ENCODE measurements at regions not wholly inside any gene's neighbourhood (a gene's known extent, or its start where the extent isn't known, plus 50 kb on each side); places are given as distances from the start of the nearest gene placed in this dataset.

GRCh38 chrX:8907688-8908087 lies 106.5 kb upstream of the FAM9A start:
- ATAC-seq, result no peak

More at GRCh38 chrX:8907688-8908087, 106.5 kb upstream of the FAM9A start:
- no peak overlapping the region for H3K4me2 ChIP-seq
- no peak overlapping the region for H3K27ac ChIP-seq (ENCODE audit: low read depth)
- no peaks in the 10 kb centered on the region for H3K36me3 Mint-ChIP-seq (ENCODE audit: low read depth)
- peaks cover 9% of the 10 kb centered on the region; the same call in 2 of the 3 replicates for H3K4me1 Mint-ChIP-seq
- no peak for TF ChIP-seq JUNB (IDR thresholded peaks at IDR 0.05; ENCODE audit: unreplicated experiment)
- TF ChIP-seq CREB1 (CRISPR knock-in tag; IDR thresholded peaks at IDR 0.05; ENCODE audit: low read depth), result no peak
- no peak for TF ChIP-seq ZNF114 (CRISPR knock-in tag; IDR thresholded peaks at IDR 0.05)
- TF ChIP-seq ZNF331 (CRISPR knock-in tag; IDR thresholded peaks at IDR 0.05; ENCODE audit: low read depth), result no peak
- TF ChIP-seq STAT1 (IDR thresholded peaks at IDR 0.05; ENCODE audit: unreplicated experiment), result no peak
- TF ChIP-seq, protein P1, sequence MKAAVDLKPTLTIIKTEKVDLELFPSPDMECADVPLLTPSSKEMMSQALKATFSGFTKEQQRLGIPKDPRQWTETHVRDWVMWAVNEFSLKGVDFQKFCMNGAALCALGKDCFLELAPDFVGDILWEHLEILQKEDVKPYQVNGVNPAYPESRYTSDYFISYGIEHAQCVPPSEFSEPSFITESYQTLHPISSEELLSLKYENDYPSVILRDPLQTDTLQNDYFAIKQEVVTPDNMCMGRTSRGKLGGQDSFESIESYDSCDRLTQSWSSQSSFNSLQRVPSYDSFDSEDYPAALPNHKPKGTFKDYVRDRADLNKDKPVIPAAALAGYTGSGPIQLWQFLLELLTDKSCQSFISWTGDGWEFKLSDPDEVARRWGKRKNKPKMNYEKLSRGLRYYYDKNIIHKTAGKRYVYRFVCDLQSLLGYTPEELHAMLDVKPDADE (IDR thresholded peaks at IDR 0.05), result no peak
- TF ChIP-seq, protein P2, sequence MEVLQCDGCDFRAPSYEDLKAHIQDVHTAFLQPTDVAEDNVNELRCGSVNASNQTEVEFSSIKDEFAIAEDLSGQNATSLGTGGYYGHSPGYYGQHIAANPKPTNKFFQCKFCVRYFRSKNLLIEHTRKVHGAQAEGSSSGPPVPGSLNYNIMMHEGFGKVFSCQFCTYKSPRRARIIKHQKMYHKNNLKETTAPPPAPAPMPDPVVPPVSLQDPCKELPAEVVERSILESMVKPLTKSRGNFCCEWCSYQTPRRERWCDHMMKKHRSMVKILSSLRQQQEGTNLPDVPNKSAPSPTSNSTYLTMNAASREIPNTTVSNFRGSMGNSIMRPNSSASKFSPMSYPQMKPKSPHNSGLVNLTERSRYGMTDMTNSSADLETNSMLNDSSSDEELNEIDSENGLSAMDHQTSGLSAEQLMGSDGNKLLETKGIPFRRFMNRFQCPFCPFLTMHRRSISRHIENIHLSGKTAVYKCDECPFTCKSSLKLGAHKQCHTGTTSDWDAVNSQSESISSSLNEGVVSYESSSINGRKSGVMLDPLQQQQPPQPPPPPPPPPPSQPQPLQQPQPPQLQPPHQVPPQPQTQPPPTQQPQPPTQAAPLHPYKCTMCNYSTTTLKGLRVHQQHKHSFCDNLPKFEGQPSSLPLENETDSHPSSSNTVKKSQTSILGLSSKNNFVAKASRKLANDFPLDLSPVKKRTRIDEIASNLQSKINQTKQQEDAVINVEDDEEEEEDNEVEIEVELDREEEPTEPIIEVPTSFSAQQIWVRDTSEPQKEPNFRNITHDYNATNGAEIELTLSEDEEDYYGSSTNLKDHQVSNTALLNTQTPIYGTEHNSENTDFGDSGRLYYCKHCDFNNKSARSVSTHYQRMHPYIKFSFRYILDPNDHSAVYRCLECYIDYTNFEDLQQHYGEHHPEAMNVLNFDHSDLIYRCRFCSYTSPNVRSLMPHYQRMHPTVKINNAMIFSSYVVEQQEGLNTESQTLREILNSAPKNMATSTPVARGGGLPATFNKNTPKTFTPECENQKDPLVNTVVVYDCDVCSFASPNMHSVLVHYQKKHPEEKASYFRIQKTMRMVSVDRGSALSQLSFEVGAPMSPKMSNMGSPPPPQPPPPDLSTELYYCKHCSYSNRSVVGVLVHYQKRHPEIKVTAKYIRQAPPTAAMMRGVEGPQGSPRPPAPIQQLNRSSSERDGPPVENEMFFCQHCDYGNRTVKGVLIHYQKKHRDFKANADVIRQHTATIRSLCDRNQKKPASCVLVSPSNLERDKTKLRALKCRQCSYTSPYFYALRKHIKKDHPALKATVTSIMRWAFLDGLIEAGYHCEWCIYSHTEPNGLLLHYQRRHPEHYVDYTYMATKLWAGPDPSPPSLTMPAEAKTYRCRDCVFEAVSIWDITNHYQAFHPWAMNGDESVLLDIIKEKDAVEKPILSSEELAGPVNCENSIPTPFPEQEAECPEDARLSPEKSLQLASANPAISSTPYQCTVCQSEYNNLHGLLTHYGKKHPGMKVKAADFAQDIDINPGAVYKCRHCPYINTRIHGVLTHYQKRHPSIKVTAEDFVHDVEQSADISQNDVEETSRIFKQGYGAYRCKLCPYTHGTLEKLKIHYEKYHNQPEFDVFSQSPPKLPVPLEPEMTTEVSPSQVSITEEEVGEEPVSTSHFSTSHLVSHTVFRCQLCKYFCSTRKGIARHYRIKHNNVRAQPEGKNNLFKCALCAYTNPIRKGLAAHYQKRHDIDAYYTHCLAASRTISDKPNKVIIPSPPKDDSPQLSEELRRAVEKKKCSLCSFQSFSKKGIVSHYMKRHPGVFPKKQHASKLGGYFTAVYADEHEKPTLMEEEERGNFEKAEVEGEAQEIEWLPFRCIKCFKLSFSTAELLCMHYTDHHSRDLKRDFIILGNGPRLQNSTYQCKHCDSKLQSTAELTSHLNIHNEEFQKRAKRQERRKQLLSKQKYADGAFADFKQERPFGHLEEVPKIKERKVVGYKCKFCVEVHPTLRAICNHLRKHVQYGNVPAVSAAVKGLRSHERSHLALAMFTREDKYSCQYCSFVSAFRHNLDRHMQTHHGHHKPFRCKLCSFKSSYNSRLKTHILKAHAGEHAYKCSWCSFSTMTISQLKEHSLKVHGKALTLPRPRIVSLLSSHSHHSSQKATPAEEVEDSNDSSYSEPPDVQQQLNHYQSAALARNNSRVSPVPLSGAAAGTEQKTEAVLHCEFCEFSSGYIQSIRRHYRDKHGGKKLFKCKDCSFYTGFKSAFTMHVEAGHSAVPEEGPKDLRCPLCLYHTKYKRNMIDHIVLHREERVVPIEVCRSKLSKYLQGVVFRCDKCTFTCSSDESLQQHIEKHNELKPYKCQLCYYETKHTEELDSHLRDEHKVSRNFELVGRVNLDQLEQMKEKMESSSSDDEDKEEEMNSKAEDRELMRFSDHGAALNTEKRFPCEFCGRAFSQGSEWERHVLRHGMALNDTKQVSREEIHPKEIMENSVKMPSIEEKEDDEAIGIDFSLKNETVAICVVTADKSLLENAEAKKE (CRISPR knock-in tag; IDR thresholded peaks at IDR 0.05), result no peak
- TF ChIP-seq EZH2phosphoT487 (IDR thresholded peaks at IDR 0.05; ENCODE audit: unreplicated experiment), result no peak
- no peak for TF ChIP-seq CTCF (conservative IDR thresholded peaks at IDR 0.05; ENCODE audit: low read depth in 2 of 2)
- TF ChIP-seq, protein P3, sequence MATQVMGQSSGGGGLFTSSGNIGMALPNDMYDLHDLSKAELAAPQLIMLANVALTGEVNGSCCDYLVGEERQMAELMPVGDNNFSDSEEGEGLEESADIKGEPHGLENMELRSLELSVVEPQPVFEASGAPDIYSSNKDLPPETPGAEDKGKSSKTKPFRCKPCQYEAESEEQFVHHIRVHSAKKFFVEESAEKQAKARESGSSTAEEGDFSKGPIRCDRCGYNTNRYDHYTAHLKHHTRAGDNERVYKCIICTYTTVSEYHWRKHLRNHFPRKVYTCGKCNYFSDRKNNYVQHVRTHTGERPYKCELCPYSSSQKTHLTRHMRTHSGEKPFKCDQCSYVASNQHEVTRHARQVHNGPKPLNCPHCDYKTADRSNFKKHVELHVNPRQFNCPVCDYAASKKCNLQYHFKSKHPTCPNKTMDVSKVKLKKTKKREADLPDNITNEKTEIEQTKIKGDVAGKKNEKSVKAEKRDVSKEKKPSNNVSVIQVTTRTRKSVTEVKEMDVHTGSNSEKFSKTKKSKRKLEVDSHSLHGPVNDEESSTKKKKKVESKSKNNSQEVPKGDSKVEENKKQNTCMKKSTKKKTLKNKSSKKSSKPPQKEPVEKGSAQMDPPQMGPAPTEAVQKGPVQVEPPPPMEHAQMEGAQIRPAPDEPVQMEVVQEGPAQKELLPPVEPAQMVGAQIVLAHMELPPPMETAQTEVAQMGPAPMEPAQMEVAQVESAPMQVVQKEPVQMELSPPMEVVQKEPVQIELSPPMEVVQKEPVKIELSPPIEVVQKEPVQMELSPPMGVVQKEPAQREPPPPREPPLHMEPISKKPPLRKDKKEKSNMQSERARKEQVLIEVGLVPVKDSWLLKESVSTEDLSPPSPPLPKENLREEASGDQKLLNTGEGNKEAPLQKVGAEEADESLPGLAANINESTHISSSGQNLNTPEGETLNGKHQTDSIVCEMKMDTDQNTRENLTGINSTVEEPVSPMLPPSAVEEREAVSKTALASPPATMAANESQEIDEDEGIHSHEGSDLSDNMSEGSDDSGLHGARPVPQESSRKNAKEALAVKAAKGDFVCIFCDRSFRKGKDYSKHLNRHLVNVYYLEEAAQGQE (IDR thresholded peaks at IDR 0.05; ENCODE audit: unreplicated experiment), result no peak
- no peak for TF ChIP-seq POLR2AphosphoS5 (IDR thresholded peaks at IDR 0.05; ENCODE audit: low read depth)
- TF ChIP-seq EZH2 (IDR thresholded peaks at IDR 0.05; ENCODE audit: low read depth, unreplicated experiment), result no peak
- no peak for TF ChIP-seq NANOG (IDR thresholded peaks at IDR 0.05; ENCODE audit: borderline replicate concordance)
- H3K79me2 ChIP-seq (replicated peaks; ENCODE audit: insufficient read depth), result no peaks in the 10 kb centered on the region
- H3K4me3 ChIP-seq, result no peak overlapping the region
- no peaks in the 10 kb centered on the region for H3K9me2 ChIP-seq (ENCODE audit: insufficient read depth)
- H3K4me1 ChIP-seq (ENCODE audit: insufficient read depth), result no peaks in the 10 kb centered on the region
- no peaks in the 10 kb centered on the region for H3F3A ChIP-seq (replicated peaks; ENCODE audit: low read depth)
- H4K20me1 ChIP-seq (replicated peaks; ENCODE audit: insufficient read depth), result no peaks in the 10 kb centered on the region
- H3K36me3 ChIP-seq (ENCODE audit: insufficient read depth), result no peaks in the 10 kb centered on the region
- H3K4me3 Mint-ChIP-seq, result no peak overlapping the region
- H3K27me3 Mint-ChIP-seq (ENCODE audit: insufficient read depth, low read depth, poor library complexity), result no peaks in the 10 kb centered on the region
- DNase-seq (ENCODE audit: low spot score), result no peak
- H3K27me3 ChIP-seq (ENCODE audit: insufficient read depth), result no peaks in the 10 kb centered on the region
- H3K9me3 Mint-ChIP-seq, result no peaks in the 10 kb centered on the region
- no peak overlapping the region for H3K27ac Mint-ChIP-seq
- no peak overlapping the region for H2AFZ ChIP-seq
